HG02973 (cell line): ENCODE measurements at regions not wholly inside any gene's neighbourhood (a gene's known extent, or its start where the extent isn't known, plus 50 kb on each side); places are given as distances from the start of the nearest gene placed in this dataset.
A peak's percentile ranks its signal among the peaks of the same experiment; 100 is the strongest.

Experiments
- ATAC-seq: cut with Tn5 transposase; IDR thresholded peaks from one replicate; pipeline ENCODE4 v1.9.1; 2021; ENCODE audit warnings: moderate library complexity; ENCODE audit not compliant: unreplicated experiment

GRCh38 chr2:180325416-180326120 is 318.5 kb upstream of the CWC22 start:
- ATAC-seq, result no peak

DNA sequence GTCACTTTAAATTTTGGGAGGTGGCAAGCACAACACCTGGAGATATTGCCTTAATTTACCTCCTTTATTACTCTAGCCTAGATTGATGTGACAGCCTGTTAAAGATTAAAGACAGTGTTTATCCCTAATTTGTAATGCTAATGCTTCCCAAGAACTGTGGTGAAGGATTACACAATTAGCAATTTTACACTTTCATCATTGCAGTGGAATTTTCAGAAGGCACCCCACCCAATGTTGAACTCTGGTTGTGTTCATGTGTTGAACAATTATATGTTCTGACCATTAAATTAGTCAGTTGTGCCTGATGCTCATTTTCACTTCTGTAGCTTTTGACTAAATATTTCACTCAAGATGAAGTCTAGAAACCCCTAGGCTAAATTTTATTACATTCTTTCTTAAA is 317.1 kb upstream of the CWC22 start:
- no peak for ATAC-seq

- no peak for ATAC-seq
These were observed 315.7 kb upstream of the CWC22 start for GRCh38 chr2:180322781-180323180.

- peak; percentile 94 for ATAC-seq
These were observed 312.7 kb upstream of the CWC22 start for GRCh38 chr2:180319586-180320405.

DNA sequence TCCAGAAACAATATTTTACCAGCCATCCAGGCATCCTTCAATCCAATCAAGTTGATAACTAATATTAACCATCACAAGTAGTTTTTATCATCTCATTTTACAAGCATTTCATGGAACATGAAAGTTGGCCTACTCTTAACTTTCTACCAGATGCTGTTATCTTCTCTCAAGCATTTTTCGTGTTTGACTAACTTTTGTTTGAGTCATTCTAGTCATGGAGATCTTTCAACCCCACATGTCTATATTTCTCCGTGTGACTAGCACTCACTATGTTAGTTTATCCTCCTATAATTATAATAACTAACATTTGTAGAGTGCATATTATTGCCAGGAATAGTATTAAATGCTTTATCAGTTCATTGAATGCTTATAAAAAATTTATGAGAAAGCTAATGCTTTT is 307.0 kb upstream of the CWC22 start:
- ATAC-seq, result no peak

DNA sequence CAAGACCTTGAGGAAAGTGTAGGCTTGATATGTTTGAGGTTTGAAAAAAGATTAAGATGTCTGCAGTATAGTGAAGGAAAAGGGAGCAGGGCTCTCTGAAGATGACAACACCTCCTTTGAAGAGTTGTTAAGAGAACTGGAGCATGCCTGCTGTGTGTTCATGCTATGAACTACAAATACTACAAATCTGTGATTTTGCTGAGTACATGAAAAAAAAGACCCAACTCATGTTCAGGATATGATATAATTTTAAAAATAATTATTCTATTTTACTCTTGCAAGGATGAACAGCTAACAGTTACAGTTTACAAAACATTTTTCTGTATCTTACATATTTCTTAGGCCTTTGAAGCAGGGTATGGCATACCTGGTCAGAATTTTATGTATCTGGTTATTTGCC is 305.4 kb upstream of the CWC22 start:
- ATAC-seq, result no peak

DNA sequence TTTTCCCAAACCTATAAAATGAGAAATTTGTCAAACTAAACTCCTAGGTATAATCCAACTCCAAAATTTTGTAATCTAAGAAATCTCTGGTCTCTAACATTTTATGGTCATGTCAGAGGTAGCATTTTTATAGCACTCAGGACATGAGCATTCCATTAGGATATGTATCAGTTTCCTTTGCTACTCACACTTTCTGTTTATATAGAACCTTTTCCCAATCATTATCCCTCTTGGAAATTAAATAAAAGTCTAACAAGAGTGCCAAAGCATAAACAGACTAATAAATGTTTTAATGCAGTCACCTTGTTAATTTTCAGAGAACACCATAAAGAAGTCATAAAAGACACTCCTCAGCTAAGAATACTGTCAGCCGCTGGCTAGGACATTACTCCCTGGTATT is 300.0 kb upstream of the CWC22 start:
- no peak for ATAC-seq

- no peak for ATAC-seq
These were observed 299.2 kb upstream of the CWC22 start for GRCh38 chr2:180306346-180306745.

- no peak for ATAC-seq
These were observed 284.7 kb upstream of the CWC22 start for GRCh38 chr2:180291552-180292421.

DNA sequence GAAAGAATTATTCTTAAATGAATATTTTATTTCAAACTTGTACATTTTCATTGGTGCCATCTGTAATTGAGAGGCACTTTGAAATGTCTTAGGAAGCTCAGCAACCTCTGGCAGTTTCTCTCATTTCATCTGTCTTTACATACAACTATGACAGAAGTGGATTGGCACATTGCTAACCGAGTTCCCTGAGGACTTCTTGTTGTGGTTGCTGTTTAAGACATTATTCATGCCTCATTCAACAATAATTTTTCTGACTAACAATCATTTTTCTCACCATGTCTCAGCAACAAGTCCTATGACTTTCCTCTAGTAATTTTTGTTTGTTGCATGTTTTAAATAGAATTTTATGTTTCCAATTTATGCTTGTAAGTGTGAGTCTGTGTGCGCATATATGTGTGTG is 284.0 kb upstream of the CWC22 start:
- ATAC-seq, result no peak

- ATAC-seq, result no peak
These were observed 282.5 kb upstream of the CWC22 start for GRCh38 chr2:180289627-180290026.

- no peak for ATAC-seq
These were observed 272.5 kb upstream of the CWC22 start for GRCh38 chr2:180279581-180279980.

GRCh38 chr2:180276733-180277132 is 269.6 kb upstream of the CWC22 start:
- ATAC-seq, result no peak

GRCh38 chr2:180268006-180268405 is 260.9 kb upstream of the CWC22 start:
- ATAC-seq, result no peak

DNA sequence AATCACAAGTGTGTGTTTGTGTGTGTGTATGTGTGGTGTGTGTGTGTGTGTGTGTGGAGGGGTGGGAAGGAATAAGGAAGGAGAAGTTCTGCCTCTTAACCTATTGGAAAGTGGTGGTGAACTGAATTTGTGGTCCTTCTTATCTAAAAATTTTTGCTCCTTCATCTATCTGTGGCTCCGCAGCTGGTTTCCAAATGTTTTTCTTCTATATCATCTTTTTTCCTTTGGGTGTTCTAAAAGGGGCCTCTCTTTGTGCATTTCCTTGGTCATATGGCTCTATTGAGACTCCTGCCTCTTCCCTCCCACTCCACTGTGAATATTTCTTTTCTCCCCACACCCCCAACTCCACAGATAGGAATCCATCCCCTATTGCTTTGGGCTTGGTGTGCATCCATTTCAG is 254.9 kb upstream of the CWC22 start:
- no peak for ATAC-seq

DNA sequence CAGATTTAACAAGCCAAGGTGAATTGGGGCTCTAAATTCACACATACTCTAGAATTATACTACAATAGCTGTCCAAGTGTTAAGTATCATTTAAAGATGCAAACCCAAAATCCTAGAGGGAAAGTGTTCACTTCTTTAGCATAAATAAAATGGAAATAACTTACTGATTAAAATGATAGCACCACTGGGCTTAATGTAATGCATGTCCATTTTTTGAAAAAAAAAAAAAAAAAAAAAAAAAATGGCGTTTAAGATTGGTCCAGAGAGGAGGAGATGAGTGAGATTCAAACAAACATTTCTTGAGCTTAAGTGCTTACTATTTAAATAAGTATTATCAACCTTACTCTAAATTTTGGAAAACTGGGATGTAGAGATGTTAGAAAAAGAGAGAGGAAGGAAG is 251.5 kb upstream of the CWC22 start:
- ATAC-seq, result no peak

DNA sequence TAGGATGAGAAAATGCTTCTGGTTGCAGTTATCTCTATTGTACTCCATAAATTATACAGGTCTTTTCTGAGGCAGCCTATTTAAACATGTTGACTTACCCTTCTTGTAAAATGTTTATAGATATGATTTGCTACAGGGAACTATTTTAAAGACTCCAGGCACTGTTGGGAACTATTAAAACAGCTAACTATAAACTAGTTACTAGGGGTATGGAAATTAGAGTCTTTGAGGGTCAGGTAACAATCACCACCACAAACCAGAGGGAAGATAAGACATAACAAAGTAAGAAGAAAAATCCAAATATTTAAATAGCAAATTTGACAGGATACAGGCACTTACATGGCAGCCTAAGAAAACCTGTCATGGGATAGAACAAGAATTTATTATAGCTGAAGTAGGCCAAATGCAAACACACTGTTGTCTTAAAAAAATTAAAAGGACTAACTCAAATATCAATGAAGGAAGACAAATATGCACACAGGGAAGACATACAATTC is 251.0 kb upstream of the CWC22 start:
- ATAC-seq, result no peak

GRCh38 chr2:180257247-180257646 is 250.2 kb upstream of the CWC22 start:
- no peak for ATAC-seq

GRCh38 chr2:180255981-180256380 is 248.9 kb upstream of the CWC22 start:
- no peak for ATAC-seq

DNA sequence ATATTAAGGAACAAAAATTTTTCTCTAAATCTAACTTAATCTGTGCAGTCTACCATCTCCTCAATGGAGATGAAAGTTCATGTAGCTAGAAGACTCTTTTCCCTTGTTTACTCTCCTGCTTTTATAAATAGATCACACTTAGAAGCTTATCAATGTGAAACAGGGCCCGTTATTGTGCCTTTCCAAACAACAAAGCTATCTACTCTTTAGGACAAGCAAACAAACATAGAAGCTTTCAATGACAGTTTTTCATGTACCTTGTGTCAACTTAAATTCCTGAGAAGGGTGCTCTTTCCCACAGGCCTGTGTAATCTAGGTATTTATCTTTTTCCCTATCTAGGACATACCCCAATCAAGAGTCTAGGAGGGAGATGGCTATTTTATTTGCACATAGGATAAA is 247.8 kb upstream of the CWC22 start:
- no peak for ATAC-seq

- no peak for ATAC-seq
These were observed 240.6 kb upstream of the CWC22 start for GRCh38 chr2:180247658-180248057.
